Naive B cell (primary cell): ENCODE measurements at regions not wholly inside any gene's neighbourhood (a gene's known extent, or its start where the extent isn't known, plus 50 kb on each side); places are given as distances from the start of the nearest gene placed in this dataset.

Experiments used
- ATAC-seq, 2 donors: fragments of 150-1000 bp; cut with Tn5 transposase; 2 replicates each; pipeline ENCODE4 v1.10.0; 2021; ENCODE audit warnings: low read depth in 2 of 2, mild to moderate bottlenecking in 2 of 2, moderate library complexity in 2 of 2
- DNase-seq: peaks from one replicate; pipeline ENCODE4 v3.0.0; 2022
- H3K27ac Mint-ChIP-seq, 6 donors: one replicate each; pipeline ENCODE4 v1.8.0; 2020 to 2022; ENCODE audit warnings: mild to moderate bottlenecking in 6 of 6, mixed read lengths in 6 of 6, moderate library complexity in 5 of 6, inconsistent platforms in 2 of 6
- H3K27me3 Mint-ChIP-seq, 3 donors: one replicate each; pipeline ENCODE4 v1.8.0; 2021 to 2022; ENCODE audit warnings: mixed read lengths in 3 of 3, mild to moderate bottlenecking in 1 of 3
- H3K36me3 Mint-ChIP-seq, 2 donors: one replicate each; pipeline ENCODE4 v1.8.0; 2020 to 2022; ENCODE audit warnings: mixed read lengths in 2 of 2, inconsistent platforms in 1 of 2, mild to moderate bottlenecking in 1 of 2
- H3K4me1 Mint-ChIP-seq, 3 donors: one replicate each; pipeline ENCODE4 v1.8.0; 2020 to 2022; ENCODE audit warnings: mixed read lengths in 3 of 3, inconsistent platforms in 1 of 3, mild to moderate bottlenecking in 1 of 3, moderate library complexity in 1 of 3
- H3K4me3 Mint-ChIP-seq, 8 donors: one replicate each; pipeline ENCODE4 v1.8.0; 2020 to 2022; ENCODE audit warnings: mild to moderate bottlenecking in 8 of 8, mixed read lengths in 8 of 8, moderate library complexity in 8 of 8, inconsistent platforms in 2 of 8
- H3K9me3 Mint-ChIP-seq, 7 donors: one replicate each; pipeline ENCODE4 v1.8.0; 2020 to 2022; ENCODE audit warnings: mixed read lengths in 7 of 7, mild to moderate bottlenecking in 5 of 7, inconsistent platforms in 2 of 7, moderate library complexity in 1 of 7

DNA sequence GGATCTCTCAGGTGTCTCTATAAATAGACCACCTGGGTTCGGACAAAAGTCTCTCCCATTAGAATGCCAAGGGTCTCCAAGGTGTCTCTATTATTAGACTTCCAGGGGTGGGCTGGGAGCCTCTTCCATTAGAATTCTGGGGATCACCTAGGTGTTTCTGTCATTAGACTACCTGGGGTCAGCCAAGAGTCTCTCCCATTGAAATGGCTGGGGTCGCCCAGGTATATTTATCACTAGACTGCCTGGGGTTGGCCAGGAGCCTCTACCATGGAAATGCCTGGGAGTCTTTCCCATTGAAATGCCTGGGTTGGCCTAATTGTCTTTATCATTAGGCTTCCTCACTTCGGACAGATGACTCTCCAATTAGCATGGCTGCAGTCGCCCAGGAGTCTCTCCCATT lies 1565.5 kb downstream of the UQCRFS1 start:
- Mint-ChIP-seq H3K27ac (no peak overlapping the region), H3K9me3 (peaks cover 8 to 32% (median 25%) of the 10 kb centered on the region in 7 donors), H3K4me1 (no peaks in the 10 kb centered on the region), H3K4me3 (no peak overlapping the region), H3K27me3 (no peaks in the 10 kb centered on the region), H3K36me3 (peaks cover 6 to 17% of the 10 kb centered on the region in 2 donors)
- ATAC-seq (no peak), DNase-seq (no peak)

DNA sequence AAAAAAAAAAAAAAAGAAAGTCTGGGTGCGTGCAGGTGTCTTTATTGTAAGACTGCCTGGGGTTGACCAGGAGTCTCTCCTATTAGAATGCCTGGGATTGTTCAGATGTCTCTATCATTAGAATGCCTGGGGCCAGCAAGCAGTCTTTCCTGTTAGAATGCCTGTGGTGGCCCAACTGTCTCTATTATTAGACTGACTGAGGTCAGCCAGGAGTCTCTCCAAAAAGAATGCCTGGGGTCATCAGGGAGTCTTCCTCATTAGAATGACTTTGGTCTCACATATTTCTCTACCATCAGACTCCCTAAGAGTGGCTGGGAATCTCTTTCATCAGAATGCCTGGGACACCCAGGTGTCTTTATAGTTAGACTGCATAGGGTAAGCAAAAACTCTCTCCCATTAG lies 1577.5 kb downstream of the UQCRFS1 start:
- H3K27me3 Mint-ChIP-seq: no peaks in the 10 kb centered on the region

DNA sequence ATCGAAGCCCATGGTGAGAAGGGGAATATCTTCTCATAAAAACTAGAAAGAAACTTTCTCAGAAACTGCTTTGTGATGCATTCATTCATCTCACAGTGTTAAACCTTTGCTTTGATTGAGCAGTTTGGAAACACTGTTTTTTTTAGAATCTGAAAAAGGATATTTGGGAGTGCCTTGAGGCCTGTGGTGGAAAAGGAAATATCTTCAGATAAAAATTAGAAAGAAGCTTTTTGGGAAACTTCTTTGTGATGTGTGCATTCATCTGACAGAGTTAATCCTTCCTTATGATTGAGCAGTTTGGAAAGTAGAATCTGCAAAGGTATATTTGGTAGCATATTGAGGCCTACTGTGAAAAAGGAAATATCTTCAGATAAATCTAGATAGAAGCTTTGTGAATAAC lies 1594.9 kb downstream of the UQCRFS1 start:
- Mint-ChIP-seq H3K27ac (no peak overlapping the region), H3K4me3 (no peak overlapping the region), H3K36me3 (peaks cover 9 to 13% of the 10 kb centered on the region in 2 donors), H3K27me3 (no peaks in the 10 kb centered on the region), H3K4me1 (no peaks in the 10 kb centered on the region), H3K9me3 (peaks cover 12 to 95% (median 87%) of the 10 kb centered on the region in 7 donors)
- no peak for DNase-seq
- no peak for ATAC-seq

More for the DNA sequence above, 1577.5 kb downstream of the UQCRFS1 start:
- Mint-ChIP-seq H3K27ac (no peak overlapping the region), H3K4me3 (no peak overlapping the region), H3K4me1 (no peaks in the 10 kb centered on the region), H3K9me3 (peaks cover 0 to 56% (median 44%) of the 10 kb centered on the region in 7 donors), H3K36me3 (no peaks in the 10 kb centered on the region)
- ATAC-seq (no peak), DNase-seq (no peak)

DNA sequence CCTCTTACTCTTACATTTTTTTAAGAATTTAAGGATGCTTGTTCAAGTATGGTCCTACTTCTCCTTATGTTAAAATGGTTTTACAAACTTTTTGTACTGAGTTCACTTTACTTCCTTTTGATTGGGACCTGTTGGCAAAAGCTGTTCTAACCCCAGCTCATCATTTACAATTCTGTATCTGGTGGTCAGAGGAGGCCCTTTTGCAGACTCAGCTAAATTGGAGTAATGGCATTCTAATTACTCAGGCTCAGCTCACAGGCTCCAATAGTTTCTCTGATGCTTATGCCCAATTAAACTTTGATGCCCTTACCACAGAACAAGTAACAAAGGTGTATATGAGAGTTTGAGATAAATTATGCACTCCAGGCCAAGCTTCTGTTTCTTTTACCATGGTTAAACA lies 1632.0 kb downstream of the UQCRFS1 start:
- ATAC-seq (no peak), DNase-seq (no peak)
- Mint-ChIP-seq H3K9me3 (peaks cover 11 to 77% (median 49%) of the 10 kb centered on the region in 7 donors), H3K36me3 (peaks cover 6 to 25% of the 10 kb centered on the region in 2 donors), H3K4me3 (no peak overlapping the region), H3K27me3 (no peaks in the 10 kb centered on the region), H3K4me1 (no peaks in the 10 kb centered on the region), H3K27ac (no peak overlapping the region)
